Endothelial cell of umbilical vein (primary cell): ENCODE measurements at regions not wholly inside any gene's neighbourhood (a gene's known extent, or its start where the extent isn't known, plus 50 kb on each side); places are given as distances from the start of the nearest gene placed in this dataset.

Experiments used
- BruUV-seq: library from RNA; stranded (reverse); fragments of 400-500 nt; replicated peaks from 2 replicates; lab custom pipeline; 2021; lab: Mats Ljungman, UMichigan
- CTCF ChIA-PET: fragments of 300-600, 350-600 bp; sonication (Branson Sonifier 250); formaldehyde crosslinking; loops from one replicate; lab custom pipeline; 2021; ENCODE audit warnings: antibody characterized with exemption, inconsistent platforms; lab: Charles Lee
- POLR2A ChIA-PET: fragments of 300-600, 350-600 bp; sonication (Branson Sonifier 250); formaldehyde crosslinking; loops from one replicate; lab custom pipeline; 2021; ENCODE audit warnings: antibody characterized with exemption, inconsistent platforms; lab: Charles Lee
- DNase-seq: peaks from one replicate; pipeline ENCODE4 v3.0.0-alpha.2; 2011; ENCODE audit warnings: low read depth, low spot score
- FAIRE-seq: peaks from 2 replicates; lab custom pipeline; 2011; peaks lifted over from hg19 to GRCh38; lab: Jason Lieb, UNC
- H2AFZ ChIP-seq: 2 replicates; pipeline ENCODE4 v1.6.0; 2012; ENCODE audit warnings: low read depth, low read length, control low read depth, inconsistent platforms
- H3K27ac ChIP-seq: 2 replicates; pipeline ENCODE4 v1.5.1; 2011; ENCODE audit warnings: low read depth, mild to moderate bottlenecking, control low read depth, low read length, moderate library complexity; ENCODE audit not compliant: insufficient read depth
- H3K27me3 ChIP-seq, 2 experiments: 2 replicates each; pipeline versions ENCODE4 v1.6.0 to v1.6.1; 2011; ENCODE audit warnings: low read length in 2 of 2, mixed read lengths in 1 of 2; ENCODE audit not compliant: control insufficient read depth in 2 of 2, insufficient read depth in 2 of 2
- H3K36me3 ChIP-seq, 2 experiments: 2 replicates in 1 of 2; 3 replicates in 1 of 2; pipeline ENCODE4 v1.5.1; 2011; ENCODE audit warnings: low read length in 2 of 2, mild to moderate bottlenecking in 1 of 2, moderate library complexity in 1 of 2; ENCODE audit not compliant: control insufficient read depth in 2 of 2, insufficient read depth in 2 of 2; ENCODE audit errors: extremely low read depth in 1 of 2
- H3K4me1 ChIP-seq: 3 replicates; pipeline ENCODE4 v1.5.1; 2011; ENCODE audit warnings: mild to moderate bottlenecking, low read length; ENCODE audit not compliant: control insufficient read depth, insufficient read depth; ENCODE audit errors: extremely low read depth
- H3K4me2 ChIP-seq: 2 replicates; pipeline ENCODE4 v1.6.1; 2011; ENCODE audit warnings: low read length, control low read depth, mixed read lengths; ENCODE audit not compliant: insufficient read depth
- H3K4me3 ChIP-seq, 3 experiments: fragments of 200-600 bp in 1 of 3; sonication (generic), shearing (Covaris generic) in 1 of 3; replicated peaks in 1 of 3; 2 replicates each; pipeline ENCODE4 v1.5.1; 2011 to 2016; ENCODE audit warnings: control low read depth in 3 of 3, low read length in 3 of 3, mild to moderate bottlenecking in 2 of 3, inconsistent platforms in 1 of 3, low read depth in 1 of 3, moderate library complexity in 1 of 3; ENCODE audit not compliant: insufficient read depth in 1 of 3
- H3K79me2 ChIP-seq: 2 replicates; pipeline ENCODE4 v1.6.0; 2012; ENCODE audit warnings: low read length, inconsistent platforms; ENCODE audit not compliant: control insufficient read depth, insufficient read depth
- H3K9ac ChIP-seq: replicated peaks from 2 replicates; pipeline ENCODE3; 2011; ENCODE audit warnings: low read length, control low read depth; ENCODE audit not compliant: insufficient read depth; ENCODE audit errors: extremely low read depth
- H3K9me1 ChIP-seq: replicated peaks from 3 replicates; pipeline ENCODE4 v1.6.0; 2011; ENCODE audit warnings: mild to moderate bottlenecking, low read length; ENCODE audit not compliant: control insufficient read depth, insufficient read depth; ENCODE audit errors: extremely low read depth
- H3K9me3 ChIP-seq: replicated peaks from 2 replicates; pipeline ENCODE4 v1.5.1; 2012; ENCODE audit warnings: low read length, inconsistent platforms; ENCODE audit not compliant: control insufficient read depth, insufficient read depth
- H4K20me1 ChIP-seq: replicated peaks from 2 replicates; pipeline ENCODE3; 2011; ENCODE audit warnings: mild to moderate bottlenecking, low read length; ENCODE audit not compliant: control insufficient read depth, insufficient read depth; ENCODE audit errors: extremely low read depth
- CTCF ChIP-seq, 2 donors: IDR thresholded peaks; 1 replicate in 1 of 2; 2 replicates in 1 of 2; pipeline ENCODE4 v1.5.1; 2011; ENCODE audit warnings: low read length in 2 of 2, mild to moderate bottlenecking in 2 of 2, moderate library complexity in 2 of 2, control low read depth in 1 of 2, inconsistent platforms in 1 of 2, low read depth in 1 of 2; ENCODE audit not compliant: insufficient read depth in 1 of 2; ENCODE audit errors: extremely low read depth in 1 of 2
- EZH2 ChIP-seq: IDR thresholded peaks from 2 replicates; pipeline ENCODE4 v1.6.1; 2012; ENCODE audit warnings: borderline replicate concordance, low read depth, mild to moderate bottlenecking, moderate library complexity, low read length, inconsistent platforms; ENCODE audit not compliant: severe bottlenecking
- FOS ChIP-seq: IDR thresholded peaks from 2 replicates; pipeline ENCODE4 v1.6.1; 2011; ENCODE audit warnings: mild to moderate bottlenecking, low read length, moderate library complexity, borderline replicate concordance; ENCODE audit not compliant: insufficient read depth
- GATA2 ChIP-seq: IDR thresholded peaks from 2 replicates; pipeline ENCODE4 v1.7.0; 2011; ENCODE audit warnings: low read depth, mild to moderate bottlenecking, moderate library complexity, mixed read lengths, low read length; ENCODE audit not compliant: insufficient read length, insufficient read depth
- JUN ChIP-seq: IDR thresholded peaks from 2 replicates; pipeline ENCODE4 v1.6.1; 2011; ENCODE audit warnings: borderline replicate concordance, low read depth; ENCODE audit not compliant: insufficient read length, insufficient read depth
- MAX ChIP-seq: IDR thresholded peaks from 2 replicates; pipeline ENCODE4 v1.6.1; 2011; ENCODE audit not compliant: insufficient read depth, insufficient read length
- MYC ChIP-seq: IDR thresholded peaks from one replicate; pipeline ENCODE4 v1.6.1; 2011; ENCODE audit warnings: mild to moderate bottlenecking, low read depth, low read length
- POLR2A ChIP-seq: IDR thresholded peaks from 2 replicates; pipeline ENCODE4 v1.6.1; 2012; ENCODE audit warnings: low read depth, mild to moderate bottlenecking, control low read depth, low read length
- POLR2AphosphoS5 ChIP-seq: IDR thresholded peaks from 2 replicates; pipeline ENCODE4 v1.6.1; 2012; ENCODE audit warnings: low read depth, mild to moderate bottlenecking, control low read depth, low read length, moderate library complexity; ENCODE audit not compliant: insufficient read depth
- dilution Hi-C: fragments of 300-500 bp; cut with MboI; formaldehyde crosslinking; loops from one replicate; pipeline ENCODE4 v1.15.0; 2019; ENCODE audit warnings: low sequenced_read_pairs; ENCODE audit not compliant: extremely low pct_ligation_motif_present
- intact Hi-C: fragments of 100-400 bp; cut with micrococcal nuclease; formaldehyde crosslinking; loops from one replicate; pipeline ENCODE4 v1.10.0; 2022

GRCh38 chr11:15379483-15379882 is 264.8 kb downstream of the INSC start:
- no peak overlapping the region for H3K9ac ChIP-seq
- no peak for TF ChIP-seq FOS
- TF ChIP-seq MAX = no peak
- no peak for TF ChIP-seq JUN
- TF ChIP-seq MYC = no peak
- no peak for TF ChIP-seq EZH2
- TF ChIP-seq GATA2 = no peak
- TF ChIP-seq POLR2A = no peak
- TF ChIP-seq POLR2AphosphoS5 = no peak
- TF ChIP-seq CTCF (IDR thresholded peaks at IDR 0.05; ENCODE audit: extremely low read depth in 1 of 2, insufficient read depth in 1 of 2, low read depth in 1 of 2, low read length in 2 of 2) = no peak
- H3K4me1 ChIP-seq = no peaks in the 10 kb centered on the region
- H2AFZ ChIP-seq = no peak overlapping the region
- H3K27ac ChIP-seq = no peak overlapping the region
- no peaks in the 10 kb centered on the region for H3K27me3 ChIP-seq
- CTCF ChIA-PET = no interaction called here
- intact Hi-C loops = no loop called here
- no peak for FAIRE-seq
- H3K79me2 ChIP-seq = no peaks in the 10 kb centered on the region
- H3K9me3 ChIP-seq = peaks cover 21% of the 10 kb centered on the region
- H4K20me1 ChIP-seq = no peaks in the 10 kb centered on the region
- no peak for DNase-seq
- dilution Hi-C loops = no loop called here
- no peaks in the 10 kb centered on the region for H3K36me3 ChIP-seq
- POLR2A ChIA-PET = no interaction called here
- H3K4me3 ChIP-seq = no peak overlapping the region
- BruUV-seq = no TSS peak
- H3K9me1 ChIP-seq = no peaks in the 10 kb centered on the region
- no peak overlapping the region for H3K4me2 ChIP-seq
